Pancreas (tissue), 10 donors: ENCODE measurements at regions not wholly inside any gene's neighbourhood (a gene's known extent, or its start where the extent isn't known, plus 50 kb on each side); places are given as distances from the start of the nearest gene placed in this dataset.

Source experiments
- ATAC-seq, 4 donors: fragments of 200-7000 bp; cut with Tn5 transposase; one replicate each; pipeline versions ENCODE4 v1.8.0 to v1.9.1; 2020; ENCODE audit warnings: mild to moderate bottlenecking in 4 of 4, moderate library complexity in 4 of 4
- DNase-seq, 6 donors: peaks; one replicate each; pipeline ENCODE4 v3.0.0-alpha.2; 2020
- FAIRE-seq: peaks from 2 replicates; lab custom pipeline; 2012; peaks lifted over from hg19 to GRCh38; lab: Jason Lieb, UNC
- H3K27ac ChIP-seq, 4 donors: fragments of 200-600 bp; sonication (generic); 1 replicate in 3 of 4; 2 replicates in 1 of 4; pipeline versions ENCODE4 v1.5.0 to v1.8.0; 2020
- H3K27me3 ChIP-seq, 4 donors: fragments of 200-600 bp; one replicate each; pipeline ENCODE4 v1.8.0; 2021
- H3K36me3 ChIP-seq, 3 donors: fragments of 200-600 bp; sonication (generic) in 1 of 3; one replicate each; pipeline versions ENCODE4 v1.5.0 to v1.8.0; 2020 to 2021
- H3K4me1 ChIP-seq, 3 donors: fragments of 200-600 bp; one replicate each; pipeline ENCODE4 v1.8.0; 2021
- H3K4me3 ChIP-seq, 4 donors: fragments of 200-600 bp; sonication (generic) in 2 of 4; one replicate each; pipeline versions ENCODE4 v1.5.0 to v1.8.0; 2020 to 2021
- H3K9me3 ChIP-seq, 4 donors: fragments of 200-600 bp; one replicate each; pipeline ENCODE4 v1.8.0; 2021
- WGBS, 2 donors: extraction: QIAGEN DNeasy Blood & Tissue Kit; methylation state at CpG; one replicate each; pipeline ENCODE4 v1.1.7; 2013; 5-methylcytosine and 5-hydroxymethylcytosine counted together
- intact Hi-C, 3 donors: fragments of 100-400 bp; cut with DNase I; formaldehyde crosslinking; loops; one replicate each; pipeline versions ENCODE4 v1.11.1 to v1.14.2; 2022
- TF ChIP-seq, protein P1 (sequence below), 4 donors: fragments of 200-600 bp; sonication (generic) in 3 of 4; IDR thresholded peaks; one replicate each; pipeline versions ENCODE4 v1.5.0 to v1.8.0; 2021; ENCODE audit warnings: antibody characterized with exemption in 4 of 4
- donor health status: healthy with polysubstance abuse.
- donor health status: DM: no; HTN: no; CAD: no; lungs with moderate emphysema.
- donor health status: DM: no; HTN: no; CAD: no.
- donor health status: control.
- donor health status: control.
- donor health status: Bipolar disorder and iron deficiency.
- donor health status: DM: yes; HTN: yes; CAD: no.
- donor health status: DM: no; HTN: no; CAD: no.
- donor health status: DM: no; HTN: no; CAD: no.
- donor health status: DM: yes; HTN: yes; CAD: no.

DNA sequence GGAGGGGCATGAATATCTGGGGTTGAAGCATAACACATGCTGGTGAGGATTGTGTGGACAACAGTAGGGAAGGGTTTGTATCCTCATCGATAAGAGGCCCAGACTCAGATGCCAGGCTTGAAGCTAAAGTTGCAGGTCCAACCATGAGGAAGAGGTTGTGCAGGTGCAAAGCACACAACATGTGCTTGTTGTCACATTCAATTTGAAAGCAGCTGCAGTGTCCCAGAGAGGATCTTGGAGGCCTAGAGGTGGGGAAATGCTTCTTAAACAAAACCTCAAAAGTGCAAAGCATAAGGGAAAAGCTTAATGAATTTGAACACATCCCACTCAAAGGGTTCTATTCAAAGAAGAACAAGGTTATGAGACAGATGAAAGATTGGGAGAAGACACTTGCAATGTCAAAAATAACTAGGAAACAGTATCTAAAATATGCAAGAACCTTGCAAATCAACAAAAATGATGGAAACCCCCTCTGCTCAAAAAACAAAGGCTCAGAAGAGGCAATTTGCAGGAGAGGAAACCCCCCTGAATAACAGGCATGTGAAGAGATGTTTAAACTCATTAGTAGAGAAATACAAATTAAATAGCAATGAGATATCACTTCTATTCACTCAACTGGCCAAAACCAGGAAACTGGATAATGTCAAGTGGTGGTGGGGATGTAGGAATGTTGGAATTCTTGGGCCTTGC is 187.1 kb downstream of the KATNAL1 start:
- Histone ChIP-seq H3K4me3 (no peak overlapping the region), H3K36me3 (no peaks in the 10 kb centered on the region), H3K4me1 (peaks cover 0 to 5% (median 4%) of the 10 kb centered on the region in 3 donors), H3K27ac (no peak overlapping the region), H3K27me3 (no peaks in the 10 kb centered on the region), H3K9me3 (no peaks in the 10 kb centered on the region)
- no peak for DNase-seq
- TF ChIP-seq, protein P1, sequence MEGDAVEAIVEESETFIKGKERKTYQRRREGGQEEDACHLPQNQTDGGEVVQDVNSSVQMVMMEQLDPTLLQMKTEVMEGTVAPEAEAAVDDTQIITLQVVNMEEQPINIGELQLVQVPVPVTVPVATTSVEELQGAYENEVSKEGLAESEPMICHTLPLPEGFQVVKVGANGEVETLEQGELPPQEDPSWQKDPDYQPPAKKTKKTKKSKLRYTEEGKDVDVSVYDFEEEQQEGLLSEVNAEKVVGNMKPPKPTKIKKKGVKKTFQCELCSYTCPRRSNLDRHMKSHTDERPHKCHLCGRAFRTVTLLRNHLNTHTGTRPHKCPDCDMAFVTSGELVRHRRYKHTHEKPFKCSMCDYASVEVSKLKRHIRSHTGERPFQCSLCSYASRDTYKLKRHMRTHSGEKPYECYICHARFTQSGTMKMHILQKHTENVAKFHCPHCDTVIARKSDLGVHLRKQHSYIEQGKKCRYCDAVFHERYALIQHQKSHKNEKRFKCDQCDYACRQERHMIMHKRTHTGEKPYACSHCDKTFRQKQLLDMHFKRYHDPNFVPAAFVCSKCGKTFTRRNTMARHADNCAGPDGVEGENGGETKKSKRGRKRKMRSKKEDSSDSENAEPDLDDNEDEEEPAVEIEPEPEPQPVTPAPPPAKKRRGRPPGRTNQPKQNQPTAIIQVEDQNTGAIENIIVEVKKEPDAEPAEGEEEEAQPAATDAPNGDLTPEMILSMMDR (IDR thresholded peaks at IDR 0.05) = no peak
- FAIRE-seq = no peak
- 62 to 73% methylated on average over 1 of the region's 1 CpG for WGBS, 2 donors
- ATAC-seq = no peak
- intact Hi-C loops = loop anchor here in 1 of 3 donors (10.0 kb wide), 1 partner anchor 465 kb away; no protein-coding TSS in a partner anchor

DNA sequence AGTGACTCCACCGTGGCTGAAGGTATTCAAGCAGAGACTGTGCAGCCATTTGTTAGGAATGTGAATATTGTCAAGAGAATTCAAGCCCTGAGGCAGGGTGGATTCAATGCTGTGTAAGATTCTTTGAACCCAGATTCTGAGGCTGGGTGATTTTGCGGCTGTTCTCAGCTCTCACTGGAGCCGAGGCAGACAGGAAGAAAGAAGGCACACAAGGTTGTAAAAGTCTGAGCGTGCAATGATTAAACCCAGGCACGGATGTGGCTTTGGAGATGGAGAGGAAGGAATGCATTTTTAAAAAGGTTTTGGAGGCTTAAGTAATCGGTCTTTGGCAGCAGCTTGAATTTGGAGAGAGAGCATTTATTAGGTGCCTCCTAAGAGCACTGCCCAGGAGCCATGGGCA is 187.9 kb downstream of the KATNAL1 start:
- no peak overlapping the region for H3K4me3 ChIP-seq
- ATAC-seq = no peak
- TF ChIP-seq, protein P1 (IDR thresholded peaks at IDR 0.05) = no peak
- intact Hi-C loops = loop anchor here in 2 of 3 donors (10.0 kb wide), 3 partner anchors 335 to 615 kb away; no protein-coding TSS in a partner anchor
- H3K36me3 ChIP-seq = no peaks in the 10 kb centered on the region
- no peak for DNase-seq
- no peak for FAIRE-seq
- peaks cover 0 to 6% (median 5%) of the 10 kb centered on the region in 3 donors for H3K4me1 ChIP-seq
- no peaks in the 10 kb centered on the region for H3K9me3 ChIP-seq
- WGBS, 2 donors = 46 to 48% methylated on average over 6 of the region's 6 CpGs
- H3K27me3 ChIP-seq = no peaks in the 10 kb centered on the region
- H3K27ac ChIP-seq = no peak overlapping the region

DNA sequence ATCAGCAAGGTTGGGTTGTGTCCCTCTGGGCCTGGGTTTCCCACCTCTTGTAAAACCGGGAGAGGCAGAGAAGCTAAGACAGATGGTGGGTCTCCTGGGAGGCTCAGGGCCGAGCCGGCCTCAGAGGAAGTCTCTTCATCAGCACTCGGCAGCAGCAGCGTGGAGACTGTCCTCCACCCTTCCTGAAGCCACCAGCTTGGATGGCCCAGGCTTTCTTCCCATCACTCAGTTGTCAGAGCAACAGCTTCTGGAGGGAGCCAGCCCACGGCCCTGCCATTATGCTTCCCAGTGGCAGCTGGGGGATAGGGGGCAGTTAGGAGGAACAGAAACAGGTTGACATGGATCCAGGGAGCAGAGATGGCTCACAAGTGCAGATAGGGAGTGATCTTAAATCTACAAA is 191.0 kb downstream of the KATNAL1 start:
- FAIRE-seq (no peak), DNase-seq (peak in 1 of 6 donors; percentile 56), ATAC-seq (no peak)
- 74 to 81% methylated on average over 6 of the region's 6 CpGs for WGBS, 2 donors
- intact Hi-C loops = loop anchor here in 2 of 3 donors (10.0 kb wide), 3 partner anchors 332 to 612 kb away; no protein-coding TSS in a partner anchor
- peaks cover 8 to 21% (median 18%) of the 10 kb centered on the region in 3 donors for H3K4me1 ChIP-seq
- TF ChIP-seq, protein P1 (IDR thresholded peaks at IDR 0.05) = no peak
- no peaks in the 10 kb centered on the region for H3K9me3 ChIP-seq
- H3K27ac ChIP-seq = no peak overlapping the region
- H3K36me3 ChIP-seq = no peaks in the 10 kb centered on the region
- H3K27me3 ChIP-seq = no peaks in the 10 kb centered on the region
- no peak overlapping the region for H3K4me3 ChIP-seq

DNA sequence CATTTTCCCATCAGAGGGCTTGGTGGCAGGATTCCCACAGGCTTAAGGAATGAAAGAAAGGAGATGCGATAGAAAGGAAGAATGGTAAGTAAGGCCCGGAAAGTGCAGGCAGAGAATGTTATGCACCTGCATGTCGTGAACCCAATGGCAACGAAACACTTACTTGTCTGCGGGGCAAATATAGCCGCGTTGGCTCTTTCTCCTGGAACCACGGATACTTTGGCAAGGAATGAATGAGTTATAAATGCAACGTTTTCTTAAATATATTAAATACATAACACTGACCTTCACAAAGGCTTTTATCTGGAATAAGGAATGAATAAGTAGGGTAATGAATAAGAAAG is 192.1 kb downstream of the KATNAL1 start:
- Histone ChIP-seq H3K4me1 (peaks cover 8 to 21% (median 18%) of the 10 kb centered on the region in 3 donors), H3K27me3 (no peaks in the 10 kb centered on the region), H3K36me3 (no peaks in the 10 kb centered on the region), H3K27ac (peak overlapping the region in 2 of 4 donors; percentile 82 to 87), H3K4me3 (peak overlapping the region; percentile 61 to 68 (median 66)), H3K9me3 (no peaks in the 10 kb centered on the region)
- DNase-seq = no peak
- TF ChIP-seq, protein P1 (IDR thresholded peaks at IDR 0.05) = peak in 1 of 4 donors; percentile 5
- 0 to 3% methylated on average over 9 of the region's 9 CpGs for WGBS, 2 donors
- peak; percentile 12 to 30 (median 22) for ATAC-seq
- intact Hi-C loops = loop anchor here in 2 of 3 donors (10.0 kb wide), 3 partner anchors 330 to 610 kb away; no protein-coding TSS in a partner anchor
- no peak for FAIRE-seq
